Stimulated activated CD8-positive, alpha-beta memory T cell treated with anti-CD3 and anti-CD28 coated beads, Interleukin-4, amount 100 ng/mL, for 1 hour (primary cell): ENCODE measurements at regions not wholly inside any gene's neighbourhood (a gene's known extent, or its start where the extent isn't known, plus 50 kb on each side); places are given as distances from the start of the nearest gene placed in this dataset.
A peak's percentile ranks its signal among the peaks of the same experiment; 100 is the strongest.
"Not testable (repeated sequence)": the region's sequence is repeated elsewhere in the genome, so short reads cannot be mapped to it uniquely, and the experiment has no call there.

ENCODE experiments used
- DNase-seq, 2 donors: peaks; one replicate each; pipeline ENCODE4 v3.0.0-alpha.2; 2020; ENCODE audit warnings: low read depth in 2 of 2, low spot score in 1 of 2

GRCh38 chr3:125915437-125915787, 53.6 kb upstream of the ROPN1B start:
- DNase-seq = peak in 1 of 2 donors; percentile 3

DNA sequence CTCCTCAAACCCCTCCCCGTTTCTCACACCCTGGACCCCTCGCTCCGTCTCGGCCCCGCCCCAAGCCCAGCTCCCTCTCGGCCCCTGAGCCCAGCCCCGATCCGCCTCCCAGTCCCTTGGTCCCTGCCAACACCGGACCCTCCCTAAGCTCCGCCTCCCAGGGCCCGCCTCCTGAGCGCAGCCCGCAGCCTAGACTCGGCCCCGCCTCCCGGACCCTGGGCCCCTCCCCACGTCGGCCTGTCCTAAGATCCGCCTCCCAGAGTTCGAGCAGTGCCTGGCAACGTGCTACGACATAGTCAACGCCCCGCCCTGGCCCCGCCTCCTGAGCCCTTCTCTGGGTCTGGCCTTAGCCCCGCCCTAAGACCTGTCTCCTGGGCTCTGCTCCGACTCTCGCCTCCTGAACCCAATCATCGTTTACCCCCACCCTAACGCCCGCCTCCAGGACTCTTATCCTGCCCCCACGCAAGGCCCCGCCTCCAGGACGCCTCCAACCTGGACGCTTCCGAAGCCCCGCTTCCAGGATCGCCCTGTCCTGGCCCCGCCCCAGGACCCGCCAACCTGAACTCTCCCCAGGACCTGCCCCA, 53.1 kb upstream of the ROPN1B start:
- DNase-seq = peak; percentile 98 to 99

- peak; percentile 78 to 89 for DNase-seq
These were observed 52.5 kb upstream of the ROPN1B start for GRCh38 chr3:125916376-125916978.

- not testable (repeated sequence) for DNase-seq
These were observed 51.9 kb upstream of the ROPN1B start for GRCh38 chr3:125917020-125917549.

DNA sequence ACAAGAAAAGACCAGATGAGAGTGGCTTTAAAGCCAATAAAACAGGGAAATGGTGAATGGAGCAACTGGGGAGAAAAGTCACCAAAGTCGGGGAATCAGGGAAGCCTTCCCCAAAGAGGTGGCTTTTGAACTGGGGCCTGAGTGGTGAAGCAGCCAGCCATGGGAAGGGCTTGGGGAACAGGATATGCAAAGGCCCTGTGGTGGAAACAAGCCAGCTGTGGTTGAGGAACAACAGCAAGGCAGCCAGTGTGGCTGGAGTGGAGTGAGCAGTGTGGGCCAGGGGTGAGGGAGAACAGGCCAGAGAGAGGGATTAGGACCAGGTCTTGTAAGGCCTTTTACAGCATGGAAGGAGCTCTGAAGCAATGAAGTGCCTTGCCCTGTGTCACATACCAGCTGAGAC, 51.0 kb upstream of the ROPN1B start:
- DNase-seq = not testable (repeated sequence)

- not testable (repeated sequence) for DNase-seq
These were observed 50.5 kb upstream of the ROPN1B start for GRCh38 chr3:125918451-125918850.

DNA sequence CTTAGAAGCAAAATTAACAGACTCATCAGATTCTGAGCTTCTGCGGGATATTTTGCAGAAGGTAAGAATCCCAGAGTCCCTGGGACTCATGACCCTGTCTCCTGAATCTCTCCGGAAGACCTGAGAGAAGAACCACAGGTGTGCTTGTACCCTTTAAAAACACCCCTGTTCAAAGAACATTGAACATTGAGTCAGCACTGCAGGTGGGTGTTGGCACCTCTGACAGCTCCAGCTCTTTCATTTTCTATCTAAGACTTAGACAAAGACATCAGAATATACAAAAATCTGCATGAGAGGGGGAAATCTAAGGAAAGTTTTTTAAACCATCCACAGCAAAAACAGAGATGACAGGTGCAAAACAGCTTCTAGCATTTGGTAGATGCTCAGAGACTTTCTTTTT, 50.1 kb upstream of the ROPN1B start:
- DNase-seq = not testable (repeated sequence)
